BLaER1 treated with 17β-estradiol and CSF1 and Interleukin-3, amounts not matched to agents 10 nM and 100 nM (cell line): ENCODE measurements at regions not wholly inside any gene's neighbourhood (a gene's known extent, or its start where the extent isn't known, plus 50 kb on each side); places are given as distances from the start of the nearest gene placed in this dataset.

ENCODE experiments used
- H3K27ac ChIP-seq, 11 experiments: shearing (Covaris generic); formaldehyde crosslinking; 2 replicates each; pipeline ENCODE4 v1.8.1; 2022
- H3K27me3 ChIP-seq, 11 experiments: shearing (Covaris generic); formaldehyde crosslinking; 2 replicates each; pipeline ENCODE4 v1.8.1; 2022
- H3K36me3 ChIP-seq, 11 experiments: shearing (Covaris generic); formaldehyde crosslinking; 2 replicates each; pipeline ENCODE4 v1.8.1; 2022
- H3K4me1 ChIP-seq, 10 experiments: shearing (Covaris generic); formaldehyde crosslinking; 2 replicates each; pipeline ENCODE4 v1.8.1; 2022
- H3K4me2 ChIP-seq, 11 experiments: shearing (Covaris generic); formaldehyde crosslinking; 2 replicates each; pipeline ENCODE4 v1.8.1; 2022
- H3K4me3 ChIP-seq, 10 experiments: shearing (Covaris generic); formaldehyde crosslinking; 2 replicates each; pipeline ENCODE4 v1.8.1; 2022
- H3K9ac ChIP-seq, 11 experiments: shearing (Covaris generic); formaldehyde crosslinking; 2 replicates each; pipeline ENCODE4 v1.8.1; 2022
- H3K9me3 ChIP-seq, 11 experiments: shearing (Covaris generic); formaldehyde crosslinking; replicated peaks in 1 of 11; 2 replicates each; pipeline ENCODE4 v1.8.1; 2022
- H4K20me1 ChIP-seq, 11 experiments: shearing (Covaris generic); formaldehyde crosslinking; 2 replicates each; pipeline ENCODE4 v1.8.1; 2022
- Cebpa-rat ChIP-seq, 11 experiments: shearing (Covaris generic); IDR thresholded peaks; 2 replicates each; pipeline ENCODE4 v1.8.1; 2022

GRCh38 chr20:6831461-6831860, 64.0 kb downstream of the BMP2 start:
- no peaks in the 10 kb centered on the region for H3K27me3 ChIP-seq
- H3K9me3 ChIP-seq, result no peaks in the 10 kb centered on the region
- H3K4me1 ChIP-seq, result no peaks in the 10 kb centered on the region
- no peaks in the 10 kb centered on the region for H3K36me3 ChIP-seq
- no peaks in the 10 kb centered on the region for H4K20me1 ChIP-seq
- no peak overlapping the region for H3K9ac ChIP-seq
- no peak overlapping the region for H3K4me2 ChIP-seq
- H3K27ac ChIP-seq, result no peak overlapping the region
- H3K4me3 ChIP-seq, result no peak overlapping the region
- TF ChIP-seq Cebpa-rat (IDR thresholded peaks at IDR 0.05), result no peak

GRCh38 chr20:6832811-6833210, 65.3 kb downstream of the BMP2 start:
- H3K9me3 ChIP-seq, result no peaks in the 10 kb centered on the region
- TF ChIP-seq Cebpa-rat (IDR thresholded peaks at IDR 0.05), result no peak
- H3K27ac ChIP-seq, result no peak overlapping the region
- no peaks in the 10 kb centered on the region for H3K36me3 ChIP-seq
- no peak overlapping the region for H3K4me3 ChIP-seq
- no peak overlapping the region for H3K4me2 ChIP-seq
- no peak overlapping the region for H3K9ac ChIP-seq
- no peaks in the 10 kb centered on the region; a peak in 1 of 22 replicates for H4K20me1 ChIP-seq
- H3K4me1 ChIP-seq, result no peaks in the 10 kb centered on the region
- H3K27me3 ChIP-seq, result no peaks in the 10 kb centered on the region

GRCh38 chr20:6835609-6836008, 68.1 kb downstream of the BMP2 start:
- Histone ChIP-seq H3K27ac (no peak overlapping the region), H3K27me3 (no peaks in the 10 kb centered on the region), H3K36me3 (no peaks in the 10 kb centered on the region), H3K9me3 (no peaks in the 10 kb centered on the region), H3K4me1 (no peaks in the 10 kb centered on the region), H3K4me3 (no peak overlapping the region), H4K20me1 (no peaks in the 10 kb centered on the region; a peak in 1 of 22 replicates), H3K9ac (no peak overlapping the region), H3K4me2 (no peak overlapping the region)
- no peak for TF ChIP-seq Cebpa-rat (IDR thresholded peaks at IDR 0.05)

- no peak for TF ChIP-seq Cebpa-rat (IDR thresholded peaks at IDR 0.05)
- H3K27me3 ChIP-seq, result no peaks in the 10 kb centered on the region
- H4K20me1 ChIP-seq, result no peaks in the 10 kb centered on the region; a peak in 1 of 22 replicates
- no peak overlapping the region for H3K4me3 ChIP-seq
- H3K36me3 ChIP-seq, result no peaks in the 10 kb centered on the region
- no peaks in the 10 kb centered on the region for H3K4me1 ChIP-seq
- no peaks in the 10 kb centered on the region for H3K9me3 ChIP-seq
- H3K27ac ChIP-seq, result no peak overlapping the region
- H3K9ac ChIP-seq, result no peak overlapping the region
- no peak overlapping the region for H3K4me2 ChIP-seq
Measured at GRCh38 chr20:6836821-6837374, 69.4 kb downstream of the BMP2 start.

GRCh38 chr20:6837730-6838129, 70.2 kb downstream of the BMP2 start:
- no peak overlapping the region for H3K4me3 ChIP-seq
- no peak overlapping the region for H3K27ac ChIP-seq
- no peaks in the 10 kb centered on the region for H3K27me3 ChIP-seq
- H3K36me3 ChIP-seq, result no peaks in the 10 kb centered on the region
- no peaks in the 10 kb centered on the region for H3K4me1 ChIP-seq
- no peak for TF ChIP-seq Cebpa-rat (IDR thresholded peaks at IDR 0.05)
- no peaks in the 10 kb centered on the region; a peak in 1 of 22 replicates for H4K20me1 ChIP-seq
- no peak overlapping the region for H3K9ac ChIP-seq
- H3K4me2 ChIP-seq, result no peak overlapping the region
- no peaks in the 10 kb centered on the region for H3K9me3 ChIP-seq

- no peak for TF ChIP-seq Cebpa-rat (IDR thresholded peaks at IDR 0.05)
- H3K9ac ChIP-seq, result no peak overlapping the region
Measured at GRCh38 chr20:6838181-6838826, 70.8 kb downstream of the BMP2 start.

GRCh38 chr20:6841128-6841527, 73.6 kb downstream of the BMP2 start:
- H3K9ac ChIP-seq, result no peak overlapping the region
- H3K9me3 ChIP-seq, result no peaks in the 10 kb centered on the region
- no peaks in the 10 kb centered on the region for H3K27me3 ChIP-seq
- H4K20me1 ChIP-seq, result no peaks in the 10 kb centered on the region; a peak in 1 of 22 replicates
- no peak for TF ChIP-seq Cebpa-rat (IDR thresholded peaks at IDR 0.05)
- no peaks in the 10 kb centered on the region for H3K4me1 ChIP-seq
- H3K4me3 ChIP-seq, result no peak overlapping the region
- no peak overlapping the region for H3K4me2 ChIP-seq
- no peak overlapping the region for H3K27ac ChIP-seq
- no peaks in the 10 kb centered on the region for H3K36me3 ChIP-seq

More at GRCh38 chr20:6838181-6838826, 70.8 kb downstream of the BMP2 start:
- H3K4me3 ChIP-seq, result no peak overlapping the region
- no peaks in the 10 kb centered on the region for H3K9me3 ChIP-seq
- no peaks in the 10 kb centered on the region for H3K4me1 ChIP-seq
- H3K27me3 ChIP-seq, result no peaks in the 10 kb centered on the region
- no peaks in the 10 kb centered on the region for H3K36me3 ChIP-seq
- H3K27ac ChIP-seq, result no peak overlapping the region
- H4K20me1 ChIP-seq, result no peaks in the 10 kb centered on the region; a peak in 1 of 22 replicates
- no peak overlapping the region for H3K4me2 ChIP-seq

- H4K20me1 ChIP-seq, result no peaks in the 10 kb centered on the region
- no peaks in the 10 kb centered on the region for H3K4me1 ChIP-seq
- no peak overlapping the region for H3K4me3 ChIP-seq
- no peaks in the 10 kb centered on the region for H3K9me3 ChIP-seq
- H3K4me2 ChIP-seq, result no peak overlapping the region
- no peak overlapping the region for H3K9ac ChIP-seq
- no peak for TF ChIP-seq Cebpa-rat (IDR thresholded peaks at IDR 0.05)
- H3K36me3 ChIP-seq, result no peaks in the 10 kb centered on the region
- H3K27ac ChIP-seq, result no peak overlapping the region
- H3K27me3 ChIP-seq, result no peaks in the 10 kb centered on the region
Measured at GRCh38 chr20:6845141-6845540, 77.7 kb downstream of the BMP2 start.

GRCh38 chr20:6848041-6848440, 80.6 kb downstream of the BMP2 start:
- Histone ChIP-seq H3K9me3 (no peaks in the 10 kb centered on the region), H3K4me2 (no peak overlapping the region), H3K27ac (no peak overlapping the region), H3K4me1 (no peaks in the 10 kb centered on the region), H3K27me3 (no peaks in the 10 kb centered on the region), H3K4me3 (no peak overlapping the region), H4K20me1 (no peaks in the 10 kb centered on the region), H3K9ac (no peak overlapping the region), H3K36me3 (no peaks in the 10 kb centered on the region)
- no peak for TF ChIP-seq Cebpa-rat (IDR thresholded peaks at IDR 0.05)

GRCh38 chr20:6848992-6849391, 81.5 kb downstream of the BMP2 start:
- no peaks in the 10 kb centered on the region for H4K20me1 ChIP-seq
- no peaks in the 10 kb centered on the region for H3K9me3 ChIP-seq
- no peak overlapping the region for H3K4me2 ChIP-seq
- no peaks in the 10 kb centered on the region for H3K27me3 ChIP-seq
- no peak overlapping the region for H3K4me3 ChIP-seq
- H3K36me3 ChIP-seq, result no peaks in the 10 kb centered on the region
- H3K9ac ChIP-seq, result no peak overlapping the region
- H3K27ac ChIP-seq, result no peak overlapping the region
- H3K4me1 ChIP-seq, result no peaks in the 10 kb centered on the region
- no peak for TF ChIP-seq Cebpa-rat (IDR thresholded peaks at IDR 0.05)
